GM19328 (cell line): ENCODE measurements at regions not wholly inside any gene's neighbourhood (a gene's known extent, or its start where the extent isn't known, plus 50 kb on each side); places are given as distances from the start of the nearest gene placed in this dataset.

Source experiments
- ATAC-seq: cut with Tn5 transposase; IDR thresholded peaks from one replicate; pipeline ENCODE4 v1.9.1; 2021; ENCODE audit warnings: mild to moderate bottlenecking, moderate library complexity; ENCODE audit not compliant: unreplicated experiment

DNA sequence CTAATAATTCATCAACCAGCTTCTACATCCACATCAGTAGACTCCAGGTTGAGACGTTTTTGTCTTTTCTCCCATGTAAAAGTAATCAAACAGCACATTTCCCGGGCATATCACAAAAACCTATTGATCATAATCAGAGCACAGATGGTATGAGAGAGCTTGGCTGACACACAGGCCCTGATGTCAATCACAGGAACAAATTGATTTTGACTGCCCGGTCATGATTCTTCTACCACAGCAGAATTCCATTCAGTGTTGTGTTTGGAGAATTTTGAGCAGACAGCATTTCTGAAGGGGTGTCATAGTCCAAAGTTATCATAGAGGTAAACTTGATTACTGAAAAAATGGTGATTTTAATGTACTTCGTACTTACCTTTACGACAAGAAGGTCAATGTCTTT lies 351.1 kb downstream of the ZSWIM6 start:
- ATAC-seq, result no peak

DNA sequence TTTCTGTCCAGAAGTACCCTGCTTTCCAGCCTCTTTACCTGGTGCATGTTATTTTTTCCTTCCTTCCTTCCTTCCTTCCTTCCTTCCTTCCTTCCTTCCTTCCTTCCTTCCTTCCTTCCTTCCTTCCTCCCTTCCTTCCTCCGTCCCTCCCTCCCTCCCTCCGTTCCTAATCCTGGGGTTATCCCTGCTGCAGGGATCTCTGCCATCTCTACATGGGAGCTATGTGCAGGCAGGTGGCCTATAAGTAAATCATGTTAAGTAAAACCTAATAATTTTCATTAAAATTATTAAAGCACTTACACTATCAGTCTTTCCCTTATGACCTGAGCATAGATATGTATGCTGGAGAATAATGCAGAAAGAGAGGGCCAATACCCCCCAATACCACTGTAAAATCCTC lies 351.9 kb downstream of the ZSWIM6 start:
- no peak for ATAC-seq

DNA sequence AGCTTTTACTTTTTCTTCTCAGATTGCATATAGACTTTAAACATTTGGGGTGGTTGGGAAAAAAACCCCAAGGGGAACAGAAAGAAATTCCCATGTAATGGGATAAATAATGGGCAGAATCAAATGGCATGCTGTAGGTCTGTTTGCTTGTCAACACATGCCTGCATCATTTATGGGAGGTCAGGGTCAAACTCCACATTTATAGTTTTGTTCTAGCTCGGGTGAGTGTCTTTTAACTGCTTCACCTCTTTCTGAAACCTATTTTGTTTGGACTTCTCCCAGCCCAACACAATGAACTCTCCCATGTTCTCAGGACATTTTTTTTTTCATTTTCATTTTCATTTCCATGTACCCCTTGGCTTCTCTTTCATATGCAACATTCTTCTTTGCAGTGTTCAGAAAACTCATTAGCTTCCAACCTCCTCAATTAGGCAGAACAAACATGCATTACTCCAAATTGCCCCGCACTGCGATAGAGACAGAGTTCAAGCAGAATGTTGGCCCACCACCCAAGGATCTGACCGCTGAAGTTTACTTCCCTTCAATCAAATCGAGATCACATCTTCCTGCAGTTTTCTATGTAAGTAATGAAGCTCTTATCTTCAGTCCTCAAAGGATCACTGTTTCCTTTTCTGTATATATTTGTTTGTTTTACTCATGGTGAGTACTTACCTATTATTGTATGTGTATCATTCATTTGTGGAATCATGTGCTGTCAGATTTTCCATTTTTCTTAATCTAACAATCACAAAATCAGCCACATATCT lies 354.6 kb downstream of the ZSWIM6 start:
- no peak for ATAC-seq

DNA sequence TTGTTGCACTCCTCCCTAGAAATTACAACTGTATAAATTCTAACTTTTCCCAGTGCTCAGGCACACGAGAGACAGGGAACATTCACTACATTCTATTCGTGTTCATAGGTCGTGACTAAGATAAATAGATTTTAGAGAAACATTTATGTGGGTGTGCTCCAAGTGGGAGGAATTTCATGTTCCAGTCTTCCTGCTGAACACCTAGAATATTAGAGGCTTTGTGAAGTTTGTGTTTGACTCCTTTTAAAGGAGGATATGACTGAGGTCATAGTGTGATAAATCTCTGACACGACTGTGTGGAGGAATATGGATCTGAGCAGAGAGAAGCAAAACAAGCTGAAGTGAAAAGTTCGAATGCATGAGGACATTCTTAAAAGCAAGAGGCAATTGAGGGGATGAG lies 355.3 kb downstream of the ZSWIM6 start:
- no peak for ATAC-seq

DNA sequence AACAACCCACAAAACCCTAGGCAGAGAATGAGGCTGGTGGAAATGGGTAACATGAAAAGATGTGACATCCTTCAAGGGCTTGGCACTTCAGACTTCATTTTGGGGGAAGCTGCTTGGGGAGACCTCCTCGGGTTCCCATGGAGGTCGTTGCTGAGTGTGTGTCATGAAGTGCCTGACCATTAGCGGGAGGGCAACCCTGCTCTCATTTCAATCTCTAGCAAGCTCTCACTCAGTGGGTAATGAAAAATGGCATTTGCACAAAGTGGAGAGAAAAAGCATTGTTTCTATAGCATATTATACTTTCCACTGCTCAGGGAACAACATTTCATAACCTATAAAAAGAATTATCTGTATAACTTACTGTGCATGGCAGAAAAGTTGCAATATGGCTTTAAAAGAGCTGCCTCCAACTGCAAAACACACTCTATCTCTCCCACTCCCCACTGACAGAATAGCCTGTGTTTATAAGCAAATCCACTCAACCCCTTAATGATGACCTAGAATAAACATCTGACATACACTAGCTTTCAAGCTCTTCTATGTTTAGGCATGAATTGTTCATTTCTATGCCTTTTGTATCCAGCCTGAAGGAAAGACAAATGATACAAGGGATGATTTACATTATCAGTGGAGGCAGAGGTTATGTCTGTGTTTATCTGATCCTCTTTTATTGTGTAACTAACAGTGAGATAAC lies 357.2 kb downstream of the ZSWIM6 start:
- no peak for ATAC-seq

DNA sequence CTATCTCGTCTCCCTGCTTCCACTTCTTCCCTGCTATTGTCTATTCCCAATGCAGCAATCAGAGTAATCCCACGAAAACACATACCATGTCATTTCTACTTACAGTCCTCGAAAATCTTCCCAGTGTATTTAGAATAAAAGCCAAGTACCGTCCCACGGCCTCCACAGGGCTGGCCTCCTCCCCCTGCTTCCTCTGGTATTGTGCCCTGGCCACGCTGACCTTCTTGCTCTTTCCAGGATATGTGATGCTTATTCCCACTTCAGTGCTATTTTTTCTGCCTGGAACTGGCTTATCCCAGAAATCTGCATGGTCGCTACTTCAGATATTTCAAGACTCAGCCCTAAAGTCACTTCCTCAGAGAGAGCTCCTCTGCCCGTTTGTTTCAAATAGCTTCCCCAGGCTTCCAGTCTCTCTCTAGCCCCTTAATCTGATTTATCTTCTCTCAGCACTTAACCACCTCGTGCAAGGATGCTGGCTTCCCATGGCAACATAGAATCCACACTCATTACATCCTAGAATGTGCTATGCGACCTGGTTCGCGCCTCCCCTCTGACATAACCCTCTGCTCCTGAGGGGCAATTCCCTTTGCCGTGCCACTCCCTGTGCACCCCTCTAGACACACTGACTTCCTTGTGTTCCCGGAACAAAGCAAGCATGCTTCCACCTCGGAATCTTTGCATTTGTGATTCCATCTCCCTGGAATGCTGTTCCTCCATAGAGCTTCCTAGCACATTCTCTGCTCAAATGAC lies 365.9 kb downstream of the ZSWIM6 start:
- no peak for ATAC-seq

DNA sequence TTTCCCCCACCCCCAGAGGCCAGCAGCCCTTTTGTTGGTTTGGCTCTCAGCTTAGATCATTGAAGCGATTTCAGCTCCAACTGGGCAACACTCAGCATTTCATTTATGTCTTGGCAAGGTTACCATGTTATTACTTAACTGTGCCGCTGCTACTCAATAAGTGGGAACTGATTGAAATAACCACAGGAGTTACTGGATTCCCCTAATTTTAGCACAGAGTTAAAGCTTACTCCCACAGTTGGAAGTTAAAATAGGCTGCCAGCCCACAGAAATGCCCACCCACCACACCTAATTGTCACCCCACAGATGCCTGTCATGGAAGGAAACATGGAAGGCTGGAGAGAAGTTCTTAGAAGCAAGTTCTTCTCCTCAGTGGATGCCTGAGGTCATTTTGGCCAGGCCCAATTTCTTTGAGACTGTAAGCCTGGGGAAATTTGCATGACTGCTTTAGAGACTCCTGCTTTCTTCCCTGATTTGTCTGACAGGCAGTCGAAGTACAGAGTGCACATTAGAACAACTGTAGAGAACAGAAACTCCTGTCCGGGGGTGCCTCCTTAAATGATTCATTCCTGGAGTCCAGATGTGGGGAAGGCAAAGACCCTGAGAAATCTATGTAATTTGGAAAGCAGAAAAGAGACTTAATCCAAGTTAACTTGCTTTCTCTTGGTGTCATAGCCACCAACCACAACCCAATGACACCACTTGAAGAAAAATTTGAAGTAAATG lies 370.0 kb downstream of the ZSWIM6 start:
- ATAC-seq, result peak; percentile 64

DNA sequence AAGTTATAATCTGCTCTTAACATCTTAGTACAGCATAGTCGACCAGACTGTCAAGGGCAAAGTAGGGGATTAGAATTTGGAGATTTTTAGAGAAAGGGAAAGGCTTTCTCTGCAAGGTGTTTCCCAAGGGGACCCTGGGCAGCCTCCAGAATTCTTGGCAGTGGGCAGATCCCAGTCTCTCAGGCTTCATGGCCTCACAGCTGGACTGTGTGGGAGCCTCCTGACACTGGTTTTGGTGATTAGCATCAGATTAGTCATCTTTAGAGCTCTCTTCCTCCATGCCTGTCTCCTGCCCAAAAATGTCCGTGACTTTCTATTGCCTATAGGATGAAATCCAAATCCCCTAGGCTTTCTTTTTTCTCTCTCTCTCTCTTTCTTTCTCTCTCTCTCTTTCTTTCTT lies 370.7 kb downstream of the ZSWIM6 start:
- peak; percentile 20 for ATAC-seq

DNA sequence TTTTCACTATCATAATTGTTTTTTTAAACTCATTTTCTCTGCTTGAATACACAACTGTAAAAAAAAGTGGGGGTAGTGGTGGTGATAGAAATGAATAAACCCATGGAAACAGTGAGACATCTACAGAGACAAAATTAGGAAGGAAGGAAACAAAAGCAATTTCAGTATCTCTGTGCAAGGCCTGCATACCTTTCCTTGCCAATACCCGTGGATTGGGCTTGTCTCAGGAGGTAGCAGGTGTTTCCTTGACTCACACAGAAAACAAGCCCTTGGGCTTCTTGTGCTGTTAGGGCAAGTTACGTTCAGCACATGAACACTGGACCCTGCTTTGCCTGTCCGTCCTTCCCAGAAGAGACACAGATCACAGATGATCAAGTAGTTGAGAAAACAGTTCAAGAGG lies 372.2 kb downstream of the ZSWIM6 start:
- ATAC-seq, result no peak

DNA sequence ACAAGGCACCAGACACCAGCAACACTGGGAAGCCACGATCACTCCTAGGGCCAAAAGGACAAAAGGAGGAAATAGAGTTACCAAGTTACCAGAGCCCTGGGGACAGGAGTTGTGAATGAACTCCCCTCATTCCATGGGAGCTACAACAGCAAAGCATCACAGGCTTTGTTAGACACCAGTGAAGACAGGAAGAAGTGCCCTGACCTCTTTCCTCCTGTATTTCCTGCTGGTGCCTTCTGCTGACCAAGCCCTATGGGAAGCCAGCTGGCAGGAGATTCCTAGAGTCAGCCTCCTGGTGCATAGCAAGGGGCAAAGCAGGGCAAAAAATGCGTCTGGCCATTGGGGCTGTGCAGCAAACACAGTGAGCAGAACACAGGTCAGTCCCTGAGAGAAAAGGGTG lies 374.7 kb downstream of the ZSWIM6 start:
- ATAC-seq, result no peak

DNA sequence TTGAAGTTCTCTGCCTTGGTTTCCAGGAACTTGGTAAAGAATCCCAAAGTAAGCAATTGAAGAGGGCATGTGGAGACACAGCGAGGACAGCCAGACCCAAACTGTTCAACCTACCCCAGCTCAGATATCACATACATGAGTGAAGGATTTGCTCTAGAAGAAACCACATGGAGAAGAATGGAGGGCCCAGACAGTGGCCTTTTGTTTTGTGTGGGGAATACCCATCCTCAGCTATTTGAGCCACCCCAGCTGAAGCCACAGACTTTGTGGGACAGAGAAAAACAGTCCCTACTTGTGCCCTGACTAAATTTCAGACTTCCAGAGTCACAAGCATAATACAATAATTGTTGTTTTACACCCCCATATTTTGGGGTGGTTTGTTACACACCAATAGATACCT lies 387.1 kb downstream of the ZSWIM6 start:
- ATAC-seq, result no peak

DNA sequence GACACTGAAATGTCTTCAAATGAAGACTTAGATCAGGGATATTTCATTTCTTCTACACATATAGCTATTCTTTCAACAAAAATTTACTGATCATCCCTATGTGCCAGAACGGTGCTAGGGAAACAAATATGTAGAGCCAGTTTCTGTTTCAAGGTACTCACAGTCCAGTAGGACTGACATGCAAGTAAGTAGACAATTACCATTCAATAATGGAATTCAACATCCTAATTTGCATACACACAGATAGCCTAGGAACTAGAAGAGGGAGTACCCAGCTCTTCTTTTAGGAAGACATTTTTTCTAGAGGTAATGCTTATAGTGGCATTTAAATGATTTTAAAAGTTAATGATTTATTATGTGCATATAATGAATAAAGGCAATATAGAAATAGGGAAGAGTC lies 388.8 kb downstream of the ZSWIM6 start:
- ATAC-seq, result no peak

DNA sequence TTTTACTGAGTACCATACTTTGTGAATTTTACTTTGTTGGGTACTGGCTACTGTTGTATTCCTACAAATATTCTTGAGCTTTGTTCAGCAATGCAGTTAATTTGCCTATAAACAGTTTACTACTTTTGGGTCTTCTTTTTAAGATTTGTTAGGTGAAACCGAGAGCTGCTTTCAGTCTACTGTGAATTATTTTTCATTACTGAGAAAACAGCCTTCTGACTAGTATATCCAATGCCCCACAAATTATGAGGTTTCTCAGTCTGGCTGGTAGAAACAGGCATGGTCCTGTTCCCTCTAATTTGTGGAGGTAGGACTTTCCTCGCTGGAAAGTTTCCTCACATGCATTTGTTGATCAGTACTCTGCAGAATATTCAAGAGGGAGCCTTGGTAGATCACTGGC lies 392.0 kb downstream of the ZSWIM6 start:
- no peak for ATAC-seq

DNA sequence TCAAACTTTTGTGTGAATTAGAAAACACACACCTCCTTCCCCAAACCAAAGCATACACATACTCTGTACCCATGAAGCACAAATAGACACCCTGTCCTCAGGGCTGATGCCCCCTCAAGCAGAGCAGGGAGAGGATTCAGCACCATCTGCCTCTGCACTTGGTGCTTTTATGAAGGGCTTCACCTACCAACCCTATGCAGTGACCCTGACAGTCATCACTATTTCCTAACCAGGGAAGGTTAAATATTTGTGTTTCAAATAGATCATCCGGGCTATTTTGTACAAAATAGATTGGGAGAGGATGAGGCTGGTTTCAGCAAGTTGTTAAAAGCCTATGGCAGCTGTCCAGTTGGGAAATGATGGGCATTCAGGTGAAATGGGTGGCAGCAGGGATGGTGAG lies 396.2 kb downstream of the ZSWIM6 start:
- ATAC-seq, result no peak

DNA sequence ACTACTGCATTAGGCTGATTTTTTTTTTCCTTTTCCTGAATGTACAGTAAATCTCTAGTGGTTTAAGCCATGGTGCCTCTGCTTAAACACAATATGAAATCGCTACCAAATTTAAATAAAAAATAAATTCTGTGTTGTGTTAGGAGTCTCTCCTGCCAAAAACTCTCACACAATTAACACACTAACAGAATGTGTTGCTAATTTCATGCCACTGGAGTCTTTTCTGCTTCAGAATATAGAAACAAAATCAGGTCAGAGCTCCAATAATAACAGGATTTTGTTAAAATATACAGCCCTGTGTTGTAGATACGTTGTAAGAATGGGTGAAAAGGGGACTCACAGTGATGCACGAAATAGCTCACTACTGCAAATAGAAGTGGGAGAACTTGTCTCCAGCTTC lies 398.8 kb downstream of the ZSWIM6 start:
- no peak for ATAC-seq

DNA sequence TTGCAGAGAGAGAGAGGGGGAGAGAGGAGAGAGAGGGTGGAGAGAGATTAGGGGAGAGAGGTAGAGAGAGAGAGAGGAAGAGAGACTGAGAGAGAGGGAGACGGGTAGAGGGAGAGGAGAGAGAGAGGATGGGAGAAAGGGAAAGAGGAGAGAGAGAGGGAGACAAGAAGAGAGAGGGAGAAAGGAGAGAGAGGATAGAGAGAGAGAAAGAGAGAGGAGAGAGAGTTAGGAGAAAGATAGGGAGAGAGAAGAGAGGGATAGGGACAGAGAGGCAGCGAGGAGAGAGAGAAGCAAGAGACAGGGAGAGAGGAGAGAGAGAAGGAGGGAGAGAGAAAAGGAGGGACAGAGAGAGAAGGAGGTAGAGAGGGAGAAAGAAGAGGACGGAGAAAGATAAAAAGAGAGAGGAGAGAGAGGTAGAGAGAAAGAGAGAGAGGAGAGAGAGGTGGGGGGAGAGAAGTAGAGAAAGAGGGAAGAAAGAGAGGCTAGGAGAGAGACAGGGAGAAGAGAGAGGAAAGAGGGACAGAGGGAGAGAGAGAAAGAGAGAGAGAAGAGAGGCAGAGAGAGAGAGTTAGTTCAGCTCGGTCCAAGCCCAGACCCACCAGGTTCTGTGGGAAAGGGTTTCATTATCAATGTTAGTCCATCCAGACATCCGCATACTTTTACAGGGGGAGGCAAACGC lies 399.3 kb downstream of the ZSWIM6 start:
- no peak for ATAC-seq

DNA sequence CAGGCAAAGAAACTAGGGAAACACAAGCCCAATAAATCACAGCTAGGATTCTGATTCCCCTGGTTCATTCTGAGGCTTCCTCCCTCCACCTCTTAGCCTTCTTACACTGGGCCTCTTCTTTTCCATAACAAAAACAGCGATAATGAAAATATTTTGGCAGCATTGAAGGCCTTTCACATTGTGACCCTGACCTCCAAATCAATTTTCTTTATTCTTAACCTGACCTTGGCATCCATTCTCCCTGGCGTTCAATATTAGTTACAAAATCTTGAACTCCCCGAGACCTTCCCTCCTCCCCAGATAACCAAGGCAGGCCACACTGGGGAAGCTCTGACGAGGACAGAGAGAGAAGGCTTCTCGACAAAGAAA lies 399.9 kb downstream of the ZSWIM6 start:
- ATAC-seq, result no peak

DNA sequence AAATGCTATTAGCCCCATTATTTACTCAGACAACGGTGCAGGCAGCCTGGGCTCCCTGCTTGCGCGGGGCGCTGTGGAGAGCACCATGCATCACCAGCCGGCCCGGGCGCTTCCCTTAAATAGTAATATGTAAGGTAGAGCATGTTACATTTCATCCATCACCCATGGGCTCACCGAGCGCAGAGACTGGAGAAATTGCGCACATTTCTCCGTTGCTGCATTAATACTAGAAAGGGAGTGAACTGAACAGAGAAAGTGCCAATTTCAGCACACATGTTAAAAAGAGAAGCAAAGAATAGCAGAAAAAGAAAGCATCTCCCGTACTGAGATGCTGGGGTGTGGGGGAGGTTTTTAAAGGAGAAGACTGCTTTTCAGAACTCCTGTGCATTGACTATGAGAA lies 400.3 kb downstream of the ZSWIM6 start:
- no peak for ATAC-seq

DNA sequence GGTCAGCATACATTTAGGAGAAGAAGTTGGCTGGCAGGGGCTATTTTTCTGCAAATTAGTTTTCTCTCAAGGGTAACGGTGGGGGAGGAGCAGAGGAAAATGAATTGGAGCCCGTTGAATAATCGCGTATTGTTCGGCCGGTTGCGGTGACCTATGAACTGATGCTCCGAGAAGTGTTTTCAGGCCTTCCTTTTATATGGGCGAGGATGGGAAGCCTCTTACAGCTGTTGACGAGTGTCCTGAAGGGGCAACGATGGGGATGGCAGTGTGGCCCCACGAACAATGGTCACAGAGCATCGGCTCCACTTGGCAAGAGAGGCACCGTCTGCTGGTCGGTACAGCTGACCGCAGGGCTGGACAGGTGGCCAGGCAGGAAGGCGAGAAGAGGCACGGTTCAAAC lies 400.7 kb downstream of the ZSWIM6 start:
- ATAC-seq, result no peak

DNA sequence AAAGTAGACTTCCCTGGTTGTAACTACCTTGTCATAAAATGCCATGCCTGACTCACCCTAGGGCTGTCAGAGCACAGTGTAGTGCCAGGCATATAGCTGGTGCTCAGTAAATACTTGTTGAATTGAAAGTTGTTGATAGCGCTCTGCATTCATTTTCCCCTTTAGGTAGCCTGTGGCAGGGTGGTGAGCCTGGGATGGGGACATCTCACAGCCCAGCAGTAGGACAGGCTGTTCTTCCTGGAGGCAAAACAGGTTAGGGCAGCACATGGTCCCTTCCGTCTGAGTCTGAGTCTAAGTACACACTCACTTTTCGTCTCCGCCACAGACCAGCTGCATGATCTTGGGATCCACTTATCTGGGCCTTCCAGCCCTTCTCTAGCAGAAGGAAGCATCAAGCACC lies 401.9 kb downstream of the ZSWIM6 start:
- no peak for ATAC-seq

DNA sequence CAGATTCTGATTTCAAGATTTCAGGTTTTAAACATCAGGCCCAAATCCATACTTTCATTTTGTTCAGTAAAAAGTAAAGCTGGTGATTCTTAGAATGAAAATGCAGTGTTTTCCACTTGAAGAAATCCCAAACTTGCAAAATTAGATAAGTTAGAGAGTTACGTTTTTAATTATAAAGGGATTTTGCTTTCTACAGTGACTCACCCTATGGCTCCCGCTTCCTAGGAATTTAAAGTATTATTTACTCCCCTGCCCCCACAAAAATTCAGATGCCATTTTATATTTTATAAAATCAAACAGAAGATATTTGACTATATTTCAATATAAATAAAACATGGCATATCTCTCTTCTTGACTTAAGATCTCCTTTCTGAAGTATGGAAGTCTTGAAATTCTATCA lies 402.9 kb downstream of the ZSWIM6 start:
- ATAC-seq, result no peak
